H1 (cell line): ENCODE measurements at regions not wholly inside any gene's neighbourhood (a gene's known extent, or its start where the extent isn't known, plus 50 kb on each side); places are given as distances from the start of the nearest gene placed in this dataset.

ENCODE experiments used
- CTCF ChIA-PET: fragments of 300-600 bp; sonication (Branson Sonifier 250); formaldehyde crosslinking; loops from one replicate; lab custom pipeline; 2021; ENCODE audit not compliant: partially characterized antibody; lab: Charles Lee
- POLR2A ChIA-PET: fragments of 300-600 bp; sonication (Branson Sonifier 250); formaldehyde crosslinking; loops from one replicate; lab custom pipeline; 2021; ENCODE audit warnings: inconsistent platforms; ENCODE audit not compliant: partially characterized antibody; lab: Charles Lee
- DNase-seq, 2 experiments: peaks; one replicate each; pipeline versions ENCODE4 v3.0.0 to v3.0.0-alpha.2; 2010 to 2022; ENCODE audit warnings: low spot score in 2 of 2, low read depth in 1 of 2, mixed read lengths in 1 of 2
- FAIRE-seq: peaks from 2 replicates; lab custom pipeline; 2011; peaks lifted over from hg19 to GRCh38; lab: Jason Lieb, UNC
- H2AFZ ChIP-seq: 2 replicates; pipeline ENCODE4 v1.8.1; 2012; ENCODE audit warnings: low read length, inconsistent platforms
- H2AK5ac ChIP-seq: 2 replicates; pipeline ENCODE4 v1.6.1; 2013; ENCODE audit warnings: low read depth, low read length
- H2BK120ac ChIP-seq: replicated peaks from 2 replicates; pipeline ENCODE3; 2013; ENCODE audit warnings: low read depth, low read length, inconsistent platforms
- H2BK12ac ChIP-seq: 2 replicates; pipeline ENCODE4 v1.6.1; 2013; ENCODE audit warnings: low read depth, low read length
- H2BK15ac ChIP-seq: 2 replicates; pipeline ENCODE4 v1.6.1; 2013; ENCODE audit warnings: low read length
- H2BK20ac ChIP-seq: 2 replicates; pipeline ENCODE4 v1.6.1; 2013; ENCODE audit warnings: low read length
- H2BK5ac ChIP-seq: 2 replicates; pipeline ENCODE4 v1.6.1; 2013; ENCODE audit warnings: low read depth, low read length
- H3K14ac ChIP-seq: 2 replicates; pipeline ENCODE4 v1.6.1; 2013; ENCODE audit warnings: inconsistent platforms; ENCODE audit not compliant: insufficient read length
- H3K18ac ChIP-seq: 2 replicates; pipeline ENCODE4 v1.6.1; 2013; ENCODE audit warnings: low read length; ENCODE audit errors: extremely low read depth
- H3K23ac ChIP-seq: 2 replicates; pipeline ENCODE4 v1.6.1; 2013; ENCODE audit warnings: inconsistent platforms; ENCODE audit not compliant: insufficient read length
- H3K23me2 ChIP-seq: 2 replicates; pipeline ENCODE4 v1.6.1; 2013; ENCODE audit warnings: low read depth, low read length
- H3K27ac ChIP-seq: 2 replicates; pipeline ENCODE4 v1.6.1; 2011; ENCODE audit warnings: low read depth, low read length, inconsistent platforms
- H3K27me3 ChIP-seq, 4 experiments: replicated peaks in 1 of 4; 1 replicate in 1 of 4; 2 replicates in 3 of 4; pipeline versions ENCODE4 v1.6.1 to v1.8.1; 2011 to 2013; ENCODE audit warnings: low read length in 3 of 4, mild to moderate bottlenecking in 3 of 4, inconsistent platforms in 2 of 4, mixed read lengths in 2 of 4, moderate library complexity in 1 of 4; ENCODE audit not compliant: control insufficient read depth in 3 of 4, insufficient read depth in 3 of 4; ENCODE audit errors: extremely low read depth in 1 of 4
- H3K36me3 ChIP-seq, 4 experiments: 2 replicates each; pipeline versions ENCODE4 v1.6.1 to v1.8.1; 2011 to 2013; ENCODE audit warnings: mild to moderate bottlenecking in 4 of 4, low read length in 3 of 4, moderate library complexity in 2 of 4, control low read depth in 1 of 4, inconsistent platforms in 1 of 4; ENCODE audit not compliant: insufficient read depth in 4 of 4, control insufficient read depth in 2 of 4
- H3K4ac ChIP-seq: replicated peaks from 2 replicates; pipeline ENCODE3; 2013; ENCODE audit warnings: low read length, low read depth, mixed read lengths, inconsistent platforms; ENCODE audit not compliant: insufficient read length
- H3K4me1 ChIP-seq, 4 experiments: replicated peaks in 1 of 4; 1 replicate in 1 of 4; 2 replicates in 3 of 4; pipeline versions ENCODE4 v1.6.1 to v1.8.1; 2011 to 2013; ENCODE audit warnings: low read length in 3 of 4, inconsistent platforms in 2 of 4, mixed read lengths in 1 of 4; ENCODE audit not compliant: insufficient read depth in 4 of 4, control insufficient read depth in 3 of 4
- H3K4me2 ChIP-seq, 2 experiments: 2 replicates each; pipeline versions ENCODE4 v1.6.1 to v1.8.1; 2011 to 2013; ENCODE audit warnings: low read depth in 2 of 2, low read length in 2 of 2, control low read depth in 1 of 2, inconsistent platforms in 1 of 2, mild to moderate bottlenecking in 1 of 2; ENCODE audit not compliant: insufficient read depth in 1 of 2
- H3K4me3 ChIP-seq, 4 experiments: fragments of 200-600, 300-600 bp in 1 of 4; sonication (generic), shearing (Covaris generic), sonication (Bioruptor Twin) in 1 of 4; 2 replicates each; pipeline versions ENCODE4 v1.5.1 to v1.8.1; 2011 to 2016; ENCODE audit warnings: low read length in 4 of 4, low read depth in 3 of 4, control low read depth in 2 of 4, inconsistent platforms in 2 of 4, mild to moderate bottlenecking in 2 of 4, mixed read lengths in 1 of 4, moderate library complexity in 1 of 4; ENCODE audit not compliant: insufficient read depth in 2 of 4; ENCODE audit errors: extremely low read depth in 1 of 4
- H3K56ac ChIP-seq: replicated peaks from 2 replicates; pipeline ENCODE3; 2013; ENCODE audit warnings: low read depth, mild to moderate bottlenecking, mixed read lengths, low read length, inconsistent platforms; ENCODE audit not compliant: insufficient read length
- H3K79me1 ChIP-seq: 2 replicates; pipeline ENCODE4 v1.6.1; 2013; ENCODE audit warnings: low read depth, low read length, control low read depth
- H3K79me2 ChIP-seq, 2 experiments: 2 replicates each; pipeline versions ENCODE4 v1.6.1 to v1.8.1; 2012 to 2013; ENCODE audit warnings: low read length in 2 of 2, mild to moderate bottlenecking in 2 of 2, inconsistent platforms in 1 of 2; ENCODE audit not compliant: insufficient read depth in 2 of 2, control insufficient read depth in 1 of 2
- H3K9ac ChIP-seq, 4 experiments: replicated peaks in 1 of 4; 1 replicate in 1 of 4; 2 replicates in 3 of 4; pipeline versions ENCODE4 v1.6.1 to v1.8.1; 2011 to 2013; ENCODE audit warnings: low read depth in 3 of 4, low read length in 3 of 4, control low read depth in 2 of 4, mild to moderate bottlenecking in 2 of 4, moderate library complexity in 2 of 4, inconsistent platforms in 1 of 4; ENCODE audit errors: extremely low read depth in 1 of 4
- H3K9me3 ChIP-seq, 2 experiments: 2 replicates each; pipeline versions ENCODE4 v1.6.1 to v1.8.1; 2012 to 2013; ENCODE audit warnings: mild to moderate bottlenecking in 2 of 2, moderate library complexity in 2 of 2, control low read depth in 1 of 2, inconsistent platforms in 1 of 2, low read depth in 1 of 2, low read length in 1 of 2, mixed read lengths in 1 of 2; ENCODE audit not compliant: insufficient read depth in 2 of 2
- H4K20me1 ChIP-seq, 2 experiments: replicated peaks in 1 of 2; 2 replicates each; pipeline versions ENCODE3 to v1.8.1; 2011 to 2013; ENCODE audit warnings: inconsistent platforms in 2 of 2, low read length in 2 of 2, mild to moderate bottlenecking in 1 of 2; ENCODE audit not compliant: insufficient read depth in 2 of 2, control insufficient read depth in 1 of 2
- H4K5ac ChIP-seq: 2 replicates; pipeline ENCODE4 v1.6.1; 2013; ENCODE audit warnings: low read length, low read depth, mixed read lengths, inconsistent platforms; ENCODE audit not compliant: insufficient read length
- H4K8ac ChIP-seq: 2 replicates; pipeline ENCODE4 v1.8.0; 2013; ENCODE audit warnings: mild to moderate bottlenecking, moderate library complexity, low read length, inconsistent platforms; ENCODE audit not compliant: insufficient read depth; ENCODE audit errors: extremely low read depth
- H4K91ac ChIP-seq: replicated peaks from 2 replicates; pipeline ENCODE3; 2013; ENCODE audit warnings: low read length, mixed read lengths, inconsistent platforms; ENCODE audit not compliant: insufficient read length
- RNF2 ChIP-seq: fragments of 200-900, 300-1000 bp; sonication (generic); IDR thresholded peaks from 2 replicates; pipeline ENCODE4 v1.7.1; 2016; ENCODE audit warnings: borderline replicate concordance, low read depth, mild to moderate bottlenecking, antibody characterized with exemption, low read length; ENCODE audit not compliant: poor library complexity, severe bottlenecking; ENCODE audit errors: missing control alignments

- no peak overlapping the region for H2AK5ac ChIP-seq
- no peak overlapping the region for H3K4me3 ChIP-seq
- no peaks in the 10 kb centered on the region for H3K79me1 ChIP-seq
- H3K4ac ChIP-seq: no peak overlapping the region
- POLR2A ChIA-PET: no interaction called here
- no peak overlapping the region for H2AFZ ChIP-seq
- no peak for DNase-seq
- CTCF ChIA-PET: interaction anchor here (2.2 kb wide), 1 partner anchor 25 kb away, joined by 10 read pairs; no protein-coding TSS in a partner anchor
- no peak for TF ChIP-seq RNF2
- TF ChIP-seq, all 59 proteins: peak for 0
- Histone ChIP-seq H4K91ac (no peak overlapping the region), H2BK120ac (no peak overlapping the region), H3K18ac (no peak overlapping the region), H3K56ac (peak overlapping the region; percentile 19), H4K8ac (no peak overlapping the region), H3K4me1 (no peaks in the 10 kb centered on the region), H2BK5ac (no peak overlapping the region), H2BK12ac (no peak overlapping the region), H3K79me2 (no peaks in the 10 kb centered on the region), H2BK20ac (no peak overlapping the region), H3K9ac (no peak overlapping the region), H4K5ac (no peak overlapping the region), H3K9me3 (no peaks in the 10 kb centered on the region), H2BK15ac (no peak overlapping the region), H3K23ac (no peak overlapping the region), H3K14ac (no peak overlapping the region), H3K27ac (no peak overlapping the region), H3K23me2 (no peaks in the 10 kb centered on the region; the same call in 1 of the 2 replicates), H3K27me3 (no peaks in the 10 kb centered on the region; a peak in 1 of 7 replicates), H3K4me2 (no peak overlapping the region), H3K36me3 (no peaks in the 10 kb centered on the region), H4K20me1 (no peaks in the 10 kb centered on the region)
- no peak for FAIRE-seq
These were observed 102.8 kb downstream of the TNFAIP3 start for GRCh38 chr6:137969874-137970273.
